Skeletal muscle tissue (tissue), 3 donors: ENCODE measurements at regions not wholly inside any gene's neighbourhood (a gene's known extent, or its start where the extent isn't known, plus 50 kb on each side); places are given as distances from the start of the nearest gene placed in this dataset.

Experiments
- H3K27ac ChIP-seq: one replicate; pipeline ENCODE4 v1.7.0; 2013; ENCODE audit warnings: mild to moderate bottlenecking, low read depth, low read length, inconsistent platforms
- H3K27me3 ChIP-seq, 3 donors: one replicate each; pipeline ENCODE4 v1.7.0; 2013; ENCODE audit warnings: low read length in 3 of 3; ENCODE audit not compliant: control insufficient read depth in 3 of 3, insufficient read depth in 3 of 3
- H3K36me3 ChIP-seq, 3 donors: one replicate each; pipeline ENCODE4 v1.7.0; 2013; ENCODE audit warnings: low read length in 3 of 3; ENCODE audit not compliant: control insufficient read depth in 3 of 3, insufficient read depth in 3 of 3
- H3K4me1 ChIP-seq, 3 donors: one replicate each; pipeline ENCODE4 v1.7.0; 2013; ENCODE audit warnings: low read length in 3 of 3, mild to moderate bottlenecking in 3 of 3; ENCODE audit not compliant: control insufficient read depth in 3 of 3, insufficient read depth in 3 of 3
- H3K4me3 ChIP-seq, 3 donors: one replicate each; pipeline ENCODE4 v1.7.0; 2013; ENCODE audit warnings: low read length in 3 of 3
- H3K9ac ChIP-seq, 3 donors: one replicate each; pipeline ENCODE4 v1.7.0; 2013; ENCODE audit warnings: low read length in 3 of 3, mild to moderate bottlenecking in 3 of 3, moderate library complexity in 2 of 3, low read depth in 1 of 3
- H3K9me3 ChIP-seq, 3 donors: one replicate each; pipeline ENCODE4 v1.7.0; 2013; ENCODE audit warnings: low read length in 3 of 3; ENCODE audit not compliant: control insufficient read depth in 3 of 3
- donor health status: Osteomylitis.

DNA sequence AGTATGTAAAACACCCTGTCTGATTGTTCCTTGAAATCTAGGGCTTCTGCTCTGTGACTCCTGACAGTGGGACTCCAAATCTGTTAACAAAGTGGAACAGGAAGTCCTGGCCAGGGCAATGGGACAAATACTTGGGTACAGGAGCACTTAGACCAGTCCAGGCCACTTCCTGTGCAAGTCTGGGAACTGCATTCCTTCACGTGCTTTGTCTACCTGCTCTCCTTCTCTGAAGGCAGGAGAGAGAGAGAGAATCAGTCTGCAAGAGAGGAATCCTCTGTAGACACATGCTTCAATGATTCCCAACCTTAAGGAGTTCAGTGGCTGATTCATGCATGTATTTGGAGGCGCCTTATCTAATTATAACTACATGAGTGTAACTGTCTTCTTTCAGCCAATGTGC is 530.2 kb downstream of the GATA3 start:
- no peaks in the 10 kb centered on the region for H3K4me1 ChIP-seq
- H3K27me3 ChIP-seq, result no peaks in the 10 kb centered on the region
- H3K4me3 ChIP-seq, result no peak overlapping the region
- no peaks in the 10 kb centered on the region for H3K9me3 ChIP-seq
- no peaks in the 10 kb centered on the region for H3K36me3 ChIP-seq
- H3K27ac ChIP-seq, result no peak overlapping the region
- no peak overlapping the region for H3K9ac ChIP-seq

DNA sequence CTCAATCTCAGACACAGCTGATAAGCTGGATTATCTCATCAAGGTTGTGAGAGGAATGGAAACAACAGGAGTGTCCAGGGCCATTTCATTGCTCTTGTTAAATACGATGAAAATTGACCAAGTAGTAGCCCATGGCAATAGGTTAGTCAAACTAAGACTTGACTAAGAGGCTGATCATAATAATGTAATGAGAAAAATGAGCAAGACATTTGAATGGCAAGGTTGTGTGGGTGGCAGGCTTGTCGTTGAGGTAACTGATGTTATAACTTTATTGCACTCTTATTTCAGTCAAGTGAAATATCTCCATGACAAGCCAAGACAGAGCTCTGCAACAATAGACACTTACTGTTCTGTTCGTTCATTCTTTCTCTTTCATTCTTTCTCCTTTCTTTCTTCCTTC is 532.0 kb downstream of the GATA3 start:
- Histone ChIP-seq H3K4me3 (no peak overlapping the region), H3K27me3 (no peaks in the 10 kb centered on the region), H3K27ac (no peak overlapping the region), H3K36me3 (no peaks in the 10 kb centered on the region), H3K9ac (no peak overlapping the region), H3K9me3 (no peaks in the 10 kb centered on the region), H3K4me1 (no peaks in the 10 kb centered on the region)

DNA sequence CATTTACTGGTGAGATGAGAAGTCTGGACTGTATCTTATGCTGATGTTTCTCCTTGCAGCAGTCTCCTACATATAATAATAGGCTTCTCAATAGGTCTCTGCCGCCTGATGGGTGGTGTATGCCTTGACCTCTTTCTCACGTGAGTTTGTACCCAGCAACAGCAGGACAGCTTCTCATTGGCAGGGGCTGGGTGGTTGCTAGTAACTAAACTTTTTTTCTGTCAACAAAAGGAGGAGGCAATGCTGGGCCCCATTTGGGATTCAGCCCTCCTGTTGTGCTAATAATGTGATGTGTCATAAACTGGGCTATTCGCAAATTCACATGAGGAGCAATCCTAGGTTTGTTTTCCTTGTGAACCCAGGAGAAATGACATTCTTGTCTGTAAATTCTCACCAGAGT is 533.6 kb downstream of the GATA3 start:
- Histone ChIP-seq H3K36me3 (no peaks in the 10 kb centered on the region), H3K4me3 (no peak overlapping the region), H3K27ac (no peak overlapping the region), H3K27me3 (no peaks in the 10 kb centered on the region), H3K9ac (no peak overlapping the region), H3K4me1 (no peaks in the 10 kb centered on the region), H3K9me3 (no peaks in the 10 kb centered on the region)

GRCh38 chr10:8590518-8590917 is 536.0 kb downstream of the GATA3 start:
- H3K4me1 ChIP-seq, result no peaks in the 10 kb centered on the region
- H3K4me3 ChIP-seq, result no peak overlapping the region
- H3K27me3 ChIP-seq, result no peaks in the 10 kb centered on the region
- H3K9me3 ChIP-seq, result no peaks in the 10 kb centered on the region
- H3K9ac ChIP-seq, result no peak overlapping the region
- H3K27ac ChIP-seq, result no peak overlapping the region
- no peaks in the 10 kb centered on the region for H3K36me3 ChIP-seq

- Histone ChIP-seq H3K27me3 (no peaks in the 10 kb centered on the region), H3K36me3 (no peaks in the 10 kb centered on the region), H3K9ac (no peak overlapping the region), H3K4me3 (no peak overlapping the region), H3K4me1 (no peaks in the 10 kb centered on the region), H3K9me3 (no peaks in the 10 kb centered on the region), H3K27ac (no peak overlapping the region)
These were observed 537.2 kb downstream of the GATA3 start for GRCh38 chr10:8591640-8592039.

GRCh38 chr10:8594176-8594575 is 539.7 kb downstream of the GATA3 start:
- Histone ChIP-seq H3K4me1 (no peaks in the 10 kb centered on the region), H3K9ac (no peak overlapping the region), H3K36me3 (no peaks in the 10 kb centered on the region), H3K4me3 (no peak overlapping the region), H3K27ac (no peak overlapping the region), H3K27me3 (no peaks in the 10 kb centered on the region), H3K9me3 (no peaks in the 10 kb centered on the region)

DNA sequence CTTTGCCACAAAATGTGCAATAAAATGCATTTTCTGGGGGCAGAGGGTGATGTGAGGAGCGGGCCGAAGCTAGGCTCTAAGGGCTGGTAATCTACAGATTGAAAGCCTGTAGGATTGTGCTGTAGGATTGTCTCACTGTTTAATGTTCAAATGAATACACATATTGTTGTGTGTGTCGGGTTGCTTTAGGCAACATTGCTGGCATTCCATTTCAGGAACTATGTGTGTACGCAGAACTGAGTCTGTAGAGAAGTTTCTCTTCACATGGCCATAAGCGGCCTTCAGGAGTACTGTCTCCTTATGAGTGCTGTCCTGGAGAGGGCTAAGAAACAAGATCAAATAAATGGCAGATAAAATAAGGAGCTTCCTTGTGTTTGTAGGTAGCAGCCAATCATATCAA is 540.2 kb downstream of the GATA3 start:
- no peak overlapping the region for H3K4me3 ChIP-seq
- H3K36me3 ChIP-seq, result no peaks in the 10 kb centered on the region
- H3K4me1 ChIP-seq, result no peaks in the 10 kb centered on the region
- no peak overlapping the region for H3K27ac ChIP-seq
- no peaks in the 10 kb centered on the region for H3K9me3 ChIP-seq
- no peak overlapping the region for H3K9ac ChIP-seq
- no peaks in the 10 kb centered on the region for H3K27me3 ChIP-seq

DNA sequence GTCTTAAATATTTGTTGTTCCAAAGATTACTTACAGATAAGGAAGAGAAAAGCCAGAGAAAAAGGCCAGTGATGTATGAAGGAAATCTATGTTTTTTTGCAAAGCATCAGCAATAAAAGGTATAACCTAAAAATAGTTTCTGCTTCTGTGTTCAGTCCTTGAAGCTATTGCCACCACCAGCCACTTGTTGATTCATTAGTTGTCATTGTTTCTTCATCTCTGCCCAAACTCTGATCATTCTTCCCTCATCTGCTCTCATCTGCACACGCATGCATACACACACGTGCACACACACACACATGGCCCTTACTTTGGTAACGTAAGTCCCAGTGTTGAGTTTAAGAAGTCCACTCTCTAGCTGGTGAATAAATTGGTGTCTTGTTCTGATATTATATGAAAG is 540.7 kb downstream of the GATA3 start:
- Histone ChIP-seq H3K36me3 (no peaks in the 10 kb centered on the region), H3K4me3 (no peak overlapping the region), H3K9me3 (no peaks in the 10 kb centered on the region), H3K27ac (no peak overlapping the region), H3K9ac (no peak overlapping the region), H3K4me1 (no peaks in the 10 kb centered on the region), H3K27me3 (no peaks in the 10 kb centered on the region)

GRCh38 chr10:8596929-8597472 is 542.5 kb downstream of the GATA3 start:
- H3K4me1 ChIP-seq, result no peaks in the 10 kb centered on the region
- no peak overlapping the region for H3K27ac ChIP-seq
- no peaks in the 10 kb centered on the region for H3K9me3 ChIP-seq
- H3K9ac ChIP-seq, result no peak overlapping the region
- H3K36me3 ChIP-seq, result no peaks in the 10 kb centered on the region
- no peaks in the 10 kb centered on the region for H3K27me3 ChIP-seq
- H3K4me3 ChIP-seq, result no peak overlapping the region

GRCh38 chr10:8600192-8600591 is 545.7 kb downstream of the GATA3 start:
- no peaks in the 10 kb centered on the region for H3K36me3 ChIP-seq
- no peak overlapping the region for H3K27ac ChIP-seq

DNA sequence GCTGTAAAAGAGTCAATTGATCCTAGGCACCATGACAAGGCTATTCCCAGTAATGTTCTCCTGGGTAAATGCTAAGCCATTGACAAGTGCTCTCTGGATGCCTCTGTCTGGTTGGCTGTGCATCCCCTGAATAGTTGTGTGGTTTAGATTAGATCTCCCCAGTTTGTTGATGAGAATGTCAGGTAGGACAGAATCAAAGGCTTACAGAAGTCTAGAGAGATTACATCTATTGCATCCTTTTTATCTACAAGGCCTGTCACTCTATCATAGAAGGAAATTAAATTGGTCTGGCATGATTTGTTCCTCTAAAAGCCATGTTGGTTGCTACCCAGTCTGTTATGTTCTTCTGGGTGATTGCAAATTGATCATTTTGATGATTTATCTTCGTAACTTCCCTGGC is 548.3 kb downstream of the GATA3 start:
- H3K4me1 ChIP-seq, result no peaks in the 10 kb centered on the region
- H3K27ac ChIP-seq, result no peak overlapping the region
- H3K27me3 ChIP-seq, result no peaks in the 10 kb centered on the region
- no peaks in the 10 kb centered on the region for H3K9me3 ChIP-seq
- H3K4me3 ChIP-seq, result no peak overlapping the region
- H3K36me3 ChIP-seq, result no peaks in the 10 kb centered on the region
- no peak overlapping the region for H3K9ac ChIP-seq

More at GRCh38 chr10:8600192-8600591, 545.7 kb downstream of the GATA3 start:
- Histone ChIP-seq H3K9ac (no peak overlapping the region), H3K4me1 (no peaks in the 10 kb centered on the region), H3K27me3 (no peaks in the 10 kb centered on the region), H3K4me3 (no peak overlapping the region), H3K9me3 (no peaks in the 10 kb centered on the region)
